WTC11 (cell line): ENCODE measurements at regions not wholly inside any gene's neighbourhood (a gene's known extent, or its start where the extent isn't known, plus 50 kb on each side); places are given as distances from the start of the nearest gene placed in this dataset.

Experiments
- ATF6 ChIP-seq: sonication (generic); formaldehyde crosslinking; IDR thresholded peaks from 2 replicates; pipeline ENCODE4 v1.8.1; 2023; ENCODE audit warnings: mild to moderate bottlenecking, missing genetic modification reagents
- CTCF ChIP-seq: fragments of 200-600 bp; IDR thresholded peaks from 2 replicates; pipeline ENCODE4 v1.8.0; 2022; ENCODE audit warnings: antibody characterized with exemption
- E2F5 ChIP-seq: sonication (generic); formaldehyde crosslinking; IDR thresholded peaks from 2 replicates; pipeline ENCODE4 v1.8.1; 2022; ENCODE audit warnings: mild to moderate bottlenecking, moderate library complexity, missing genetic modification reagents
- ERG ChIP-seq: fragments of 250-450 bp; sonication (Bioruptor Pico); IDR thresholded peaks from 2 replicates; pipeline ENCODE4 v1.8.0; 2021; ENCODE audit warnings: mild to moderate bottlenecking
- FOXK1 ChIP-seq: sonication (generic); formaldehyde crosslinking; IDR thresholded peaks from 2 replicates; pipeline ENCODE4 v1.8.0; 2022; ENCODE audit warnings: mild to moderate bottlenecking, moderate library complexity, missing genetic modification reagents
- IRF1 ChIP-seq: sonication (generic); formaldehyde crosslinking; IDR thresholded peaks from 2 replicates; pipeline ENCODE4 v1.8.0; 2023; ENCODE audit warnings: missing genetic modification reagents
- IRF2 ChIP-seq: sonication (generic); formaldehyde crosslinking; IDR thresholded peaks from 2 replicates; pipeline ENCODE4 v1.8.0; 2022; ENCODE audit warnings: low read depth, missing genetic modification reagents, borderline replicate concordance
- NFE2L1 ChIP-seq: sonication (generic); formaldehyde crosslinking; IDR thresholded peaks from 2 replicates; pipeline ENCODE4 v1.8.1; 2023; ENCODE audit warnings: missing genetic modification reagents
- NR3C1 ChIP-seq: sonication (generic); formaldehyde crosslinking; conservative IDR thresholded peaks from 2 replicates; pipeline ENCODE4 v1.8.1; 2023; ENCODE audit warnings: low read depth, mild to moderate bottlenecking, missing genetic modification reagents
- OVOL2 ChIP-seq: fragments of 250-450 bp; sonication (Bioruptor Pico); IDR thresholded peaks from 2 replicates; pipeline ENCODE4 v1.9.0; 2021; ENCODE audit warnings: mild to moderate bottlenecking, borderline replicate concordance
- SMAD3 ChIP-seq: sonication (generic); formaldehyde crosslinking; IDR thresholded peaks from 2 replicates; pipeline ENCODE4 v1.8.0; 2022; ENCODE audit warnings: missing genetic modification reagents, mild to moderate bottlenecking, borderline replicate concordance
- TCF7 ChIP-seq: sonication (generic); formaldehyde crosslinking; IDR thresholded peaks from 2 replicates; pipeline ENCODE4 v1.8.0; 2022; ENCODE audit warnings: mild to moderate bottlenecking, low read depth, missing genetic modification reagents, moderate library complexity
- TP53 ChIP-seq: sonication (generic); formaldehyde crosslinking; IDR thresholded peaks from 2 replicates; pipeline ENCODE4 v1.8.1; 2023; ENCODE audit warnings: mild to moderate bottlenecking, missing genetic modification reagents

- no peak for TF ChIP-seq CTCF
- no peak for TF ChIP-seq IRF2 (CRISPR knock-in tag)
- no peak for TF ChIP-seq NFE2L1 (CRISPR knock-in tag)
- TF ChIP-seq SMAD3 (CRISPR knock-in tag), result no peak
- no peak for TF ChIP-seq ERG
- TF ChIP-seq ATF6, result no peak
- no peak for TF ChIP-seq OVOL2 (CRISPR knock-in tag)
- no peak for TF ChIP-seq E2F5 (CRISPR knock-in tag)
- no peak for TF ChIP-seq TP53 (CRISPR knock-in tag)
- no peak for TF ChIP-seq FOXK1 (CRISPR knock-in tag)
- no peak for TF ChIP-seq NR3C1 (CRISPR knock-in tag)
- TF ChIP-seq TCF7 (CRISPR knock-in tag), result no peak
- no peak for TF ChIP-seq IRF1
Observed at GRCh38 chr7:149369497-149369896, 91.4 kb downstream of the ZNF777 start.
